Activated naive CD4-positive, alpha-beta T cell treated with anti-CD3 and anti-CD28 coated beads, Interleukin-2, amount 10 ng/mL, durations not matched to agents 7 days and 5 days (primary cell): ENCODE measurements at regions not wholly inside any gene's neighbourhood (a gene's known extent, or its start where the extent isn't known, plus 50 kb on each side); places are given as distances from the start of the nearest gene placed in this dataset.

Source experiments
- CTCF ChIA-PET: fragments of 350-600 bp; sonication (Branson Sonifier 250); formaldehyde crosslinking; loops from one replicate; lab custom pipeline; 2021; ENCODE audit warnings: antibody characterized with exemption; lab: Charles Lee
- DNase-seq: peaks from one replicate; pipeline ENCODE4 v3.0.0-alpha.2; 2020
- H3K27ac Mint-ChIP-seq: one replicate; pipeline ENCODE4 v1.8.0; 2021; ENCODE audit warnings: mild to moderate bottlenecking, moderate library complexity, mixed read lengths
- H3K27me3 Mint-ChIP-seq: one replicate; pipeline ENCODE4 v1.8.0; 2021; ENCODE audit warnings: mild to moderate bottlenecking, mixed read lengths
- H3K36me3 Mint-ChIP-seq: one replicate; pipeline ENCODE4 v1.8.0; 2021; ENCODE audit warnings: mixed read lengths
- H3K4me1 Mint-ChIP-seq: one replicate; pipeline ENCODE4 v1.8.0; 2021; ENCODE audit warnings: mixed read lengths
- H3K4me3 Mint-ChIP-seq: one replicate; pipeline ENCODE4 v1.8.0; 2021; ENCODE audit warnings: mild to moderate bottlenecking, moderate library complexity, mixed read lengths
- H3K9me3 Mint-ChIP-seq: one replicate; pipeline ENCODE4 v1.8.0; 2021; ENCODE audit warnings: mixed read lengths

DNA sequence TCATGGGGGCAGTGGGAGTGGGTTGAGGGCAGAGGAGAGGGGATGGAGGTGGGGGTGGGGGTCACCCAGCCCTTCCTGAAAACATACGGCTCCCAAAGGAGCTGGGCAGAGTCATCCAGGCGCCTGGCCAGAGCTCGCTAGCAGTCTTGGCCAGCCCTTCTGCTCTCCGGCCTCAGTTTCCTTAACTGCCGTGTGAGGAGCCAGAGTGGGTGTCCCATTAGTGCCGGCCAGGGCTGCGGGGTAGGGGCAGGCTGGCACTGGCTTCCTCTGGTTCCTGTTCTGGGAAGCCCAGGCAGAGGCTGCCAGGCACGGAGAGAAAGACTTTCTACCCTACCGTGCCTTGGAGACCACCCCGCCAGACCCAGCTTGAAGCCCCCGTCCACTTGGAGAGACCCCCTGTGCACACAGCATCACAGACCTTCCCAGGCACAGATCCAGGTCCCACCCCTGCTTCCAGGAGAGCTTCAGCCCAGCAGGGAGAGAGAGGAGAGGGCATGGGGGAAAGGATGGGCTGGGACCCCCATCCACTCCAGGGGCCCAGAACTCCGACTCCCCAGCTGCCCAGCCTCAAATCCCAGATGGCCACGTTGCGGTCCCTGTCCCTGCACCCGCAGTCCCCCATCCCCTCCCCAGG lies 93.3 kb downstream of the RFLNA start:
- Mint-ChIP-seq H3K36me3 (peaks cover 10% of the 10 kb centered on the region), H3K4me3 (no peak overlapping the region), H3K9me3 (no peaks in the 10 kb centered on the region), H3K27ac (no peak overlapping the region), H3K4me1 (peaks cover 36% of the 10 kb centered on the region), H3K27me3 (peaks cover 4% of the 10 kb centered on the region)
- no peak for DNase-seq
- CTCF ChIA-PET, result interaction anchor here (1.5 to 1.6 kb wide), 2 partner anchors 11 to 384 kb away, joined by 3 to 8 read pairs; no protein-coding TSS in a partner anchor

DNA sequence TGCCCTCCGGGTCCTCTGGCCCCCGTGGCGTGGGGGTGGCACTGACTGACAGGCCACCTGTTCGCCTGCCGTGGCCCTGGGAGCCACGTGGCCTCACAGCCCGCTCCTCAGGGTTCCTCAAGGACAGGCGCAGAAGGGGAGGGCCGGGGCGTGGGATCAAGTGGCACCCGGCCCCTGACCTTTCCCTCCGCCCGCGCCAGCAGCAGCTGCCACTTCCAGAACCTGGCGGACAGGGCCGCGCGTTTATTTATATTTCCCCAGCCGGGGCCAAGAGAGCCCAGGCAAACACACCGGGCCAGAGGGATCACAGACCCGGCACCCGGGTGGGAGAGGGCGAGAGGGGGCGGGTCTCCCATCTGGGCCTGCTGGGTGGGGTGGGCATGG lies 92.6 kb downstream of the RFLNA start:
- Mint-ChIP-seq H3K27me3 (peaks cover 4% of the 10 kb centered on the region), H3K4me3 (no peak overlapping the region), H3K27ac (no peak overlapping the region), H3K36me3 (peaks cover 10% of the 10 kb centered on the region), H3K4me1 (peaks cover 36% of the 10 kb centered on the region), H3K9me3 (no peaks in the 10 kb centered on the region)
- CTCF ChIA-PET, result interaction anchor here (1.5 kb wide), 1 partner anchor 384 kb away, joined by 3 read pairs; no protein-coding TSS in a partner anchor
- no peak for DNase-seq

DNA sequence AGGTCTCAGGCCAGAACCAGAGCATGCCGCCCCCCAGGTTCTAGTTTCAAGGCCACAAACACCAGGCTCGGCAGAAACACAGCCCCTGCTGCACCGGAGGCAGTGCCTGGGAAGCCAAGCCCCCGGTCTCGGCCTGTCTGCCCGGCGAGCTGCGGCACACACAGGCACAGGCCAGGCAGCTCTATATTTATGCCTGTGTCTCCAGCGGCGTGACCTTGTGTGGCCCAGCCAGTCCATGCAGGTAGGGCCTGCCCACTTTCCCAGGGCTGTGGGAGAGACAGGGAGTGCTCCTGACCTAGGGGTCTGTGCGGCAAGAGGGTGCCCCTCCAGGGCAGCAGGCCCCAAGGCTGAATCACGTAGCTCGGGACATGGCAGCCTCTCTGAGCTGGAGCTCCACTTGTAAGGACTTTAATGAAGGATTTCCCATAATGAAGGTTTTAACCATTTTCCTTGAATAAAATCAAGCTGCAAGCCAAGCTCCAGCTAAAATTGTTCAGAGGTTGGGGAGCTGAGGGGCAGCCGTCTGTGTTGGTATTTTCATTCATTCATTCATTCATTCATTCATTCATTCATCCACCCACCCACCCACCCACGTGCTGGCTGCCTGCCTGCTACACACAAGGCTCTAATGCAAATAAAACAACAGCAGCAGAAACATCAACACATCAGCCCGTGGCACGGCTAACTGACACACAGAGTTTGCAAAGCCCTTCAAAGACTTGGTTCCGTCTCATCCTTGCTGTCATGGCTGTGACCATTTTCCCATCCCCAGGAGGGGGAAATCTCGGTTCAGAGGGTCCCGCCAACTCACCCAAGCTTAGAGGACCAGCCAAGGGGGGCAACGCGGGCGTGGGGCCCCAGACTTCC lies 92.0 kb downstream of the RFLNA start:
- CTCF ChIA-PET, result interaction anchor here (1.5 kb wide), 1 partner anchor 385 kb away, joined by 3 read pairs; no protein-coding TSS in a partner anchor
- no peak overlapping the region for H3K27ac Mint-ChIP-seq
- peaks cover 4% of the 10 kb centered on the region for H3K27me3 Mint-ChIP-seq
- peaks cover 10% of the 10 kb centered on the region for H3K36me3 Mint-ChIP-seq
- DNase-seq, result no peak
- H3K4me3 Mint-ChIP-seq, result no peak overlapping the region
- H3K4me1 Mint-ChIP-seq, result peaks cover 30% of the 10 kb centered on the region
- H3K9me3 Mint-ChIP-seq, result no peaks in the 10 kb centered on the region

DNA sequence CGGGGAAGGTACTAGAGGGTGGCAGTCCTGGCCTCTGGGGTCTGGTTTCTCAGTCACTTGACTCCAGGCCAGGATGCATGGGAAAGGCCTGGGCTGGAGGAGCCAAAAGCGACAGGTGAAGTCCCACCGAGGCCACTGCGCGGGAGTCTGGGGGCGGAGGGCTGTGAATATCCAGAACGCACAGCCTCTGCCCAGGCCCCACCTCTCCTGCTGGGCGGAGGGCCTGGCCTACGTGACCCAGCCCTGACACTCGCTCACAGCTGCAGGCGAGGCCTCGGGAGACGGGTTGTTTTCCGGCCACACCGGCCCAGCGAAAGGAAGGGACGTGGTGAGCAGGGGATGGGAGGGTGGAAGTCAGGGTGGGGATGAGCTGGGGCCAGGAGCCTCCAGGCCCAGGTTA lies 91.2 kb downstream of the RFLNA start:
- no peak for DNase-seq
- CTCF ChIA-PET, result no interaction called here
- H3K4me3 Mint-ChIP-seq, result no peak overlapping the region
- H3K27me3 Mint-ChIP-seq, result peaks cover 4% of the 10 kb centered on the region
- H3K27ac Mint-ChIP-seq, result no peak overlapping the region
- H3K36me3 Mint-ChIP-seq, result peaks cover 3% of the 10 kb centered on the region
- no peaks in the 10 kb centered on the region for H3K9me3 Mint-ChIP-seq
- H3K4me1 Mint-ChIP-seq, result peaks cover 22% of the 10 kb centered on the region

DNA sequence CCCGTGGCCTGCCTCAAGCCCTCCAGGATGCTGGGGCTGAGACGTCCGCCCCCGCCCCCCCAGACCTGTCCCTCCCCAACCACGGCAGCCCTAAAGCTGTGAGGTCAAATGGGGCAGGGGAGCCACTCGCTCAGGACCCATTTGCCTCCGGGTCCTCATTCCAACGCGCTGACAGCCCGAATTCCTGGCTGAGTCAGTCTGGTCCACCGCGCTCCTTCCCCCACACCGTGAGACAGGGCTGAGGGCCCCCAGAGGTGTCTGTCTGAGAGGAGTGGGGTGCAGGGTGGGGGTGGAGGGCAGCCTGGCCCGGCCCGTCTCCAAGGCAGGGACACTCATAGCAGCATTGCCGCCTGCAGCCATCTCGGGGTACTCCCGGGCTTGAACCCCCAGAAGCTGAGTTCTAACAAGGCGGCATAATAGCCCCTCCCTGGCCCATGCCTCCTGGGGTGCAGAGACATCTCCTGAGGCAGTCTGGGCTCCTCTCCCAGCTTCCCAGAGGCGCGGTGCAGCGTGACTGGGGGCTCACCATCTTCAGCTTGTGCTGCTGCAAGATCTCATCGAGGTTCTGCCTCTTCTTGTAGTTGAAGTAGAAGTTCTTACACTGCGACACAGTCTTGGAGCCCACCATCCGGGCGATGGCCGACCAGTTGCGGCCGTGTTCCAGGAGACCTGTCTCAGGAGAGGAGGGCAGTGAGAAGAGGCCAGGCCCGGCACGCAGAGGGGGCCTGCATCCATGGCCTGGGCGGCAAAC lies 90.5 kb downstream of the RFLNA start:
- H3K9me3 Mint-ChIP-seq, result no peaks in the 10 kb centered on the region
- CTCF ChIA-PET, result no interaction called here
- DNase-seq, result no peak
- H3K4me3 Mint-ChIP-seq, result no peak overlapping the region
- H3K27me3 Mint-ChIP-seq, result peaks cover 4% of the 10 kb centered on the region
- peaks cover 3% of the 10 kb centered on the region for H3K36me3 Mint-ChIP-seq
- H3K4me1 Mint-ChIP-seq, result peaks cover 16% of the 10 kb centered on the region
- H3K27ac Mint-ChIP-seq, result no peak overlapping the region

DNA sequence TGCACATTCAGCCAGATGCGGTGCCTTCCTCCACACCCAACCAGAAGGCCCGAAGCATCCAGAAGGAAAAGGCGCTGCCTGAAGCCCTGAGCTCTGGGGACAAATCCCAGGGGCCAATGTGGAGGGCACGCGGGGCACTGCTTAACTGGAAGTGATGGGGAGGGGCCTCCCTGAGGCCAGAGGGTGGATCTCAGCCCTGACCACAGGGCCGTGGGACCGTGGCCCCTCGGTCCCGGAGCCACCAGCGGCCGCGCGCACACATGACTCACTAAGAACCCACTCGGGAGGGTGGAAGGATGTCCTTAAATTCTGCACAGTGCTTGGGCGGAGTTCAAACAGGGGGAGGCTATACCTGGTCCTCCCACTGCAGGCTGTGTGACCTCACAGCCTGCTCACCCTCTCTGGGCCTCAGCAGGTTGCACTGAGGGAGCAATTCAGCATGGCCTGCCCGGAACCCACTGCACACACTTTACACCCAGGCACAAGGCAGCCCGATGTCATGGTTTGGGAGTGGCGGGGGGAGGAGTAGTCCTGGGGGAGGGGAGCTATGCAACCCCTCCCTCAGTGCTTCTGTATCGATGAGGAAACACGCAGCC lies 89.5 kb downstream of the RFLNA start:
- Mint-ChIP-seq H3K27ac (no peak overlapping the region), H3K4me3 (no peak overlapping the region), H3K9me3 (no peaks in the 10 kb centered on the region), H3K4me1 (peaks cover 8% of the 10 kb centered on the region), H3K36me3 (peaks cover 5% of the 10 kb centered on the region), H3K27me3 (no peaks in the 10 kb centered on the region)
- CTCF ChIA-PET, result no interaction called here
- DNase-seq, result no peak

DNA sequence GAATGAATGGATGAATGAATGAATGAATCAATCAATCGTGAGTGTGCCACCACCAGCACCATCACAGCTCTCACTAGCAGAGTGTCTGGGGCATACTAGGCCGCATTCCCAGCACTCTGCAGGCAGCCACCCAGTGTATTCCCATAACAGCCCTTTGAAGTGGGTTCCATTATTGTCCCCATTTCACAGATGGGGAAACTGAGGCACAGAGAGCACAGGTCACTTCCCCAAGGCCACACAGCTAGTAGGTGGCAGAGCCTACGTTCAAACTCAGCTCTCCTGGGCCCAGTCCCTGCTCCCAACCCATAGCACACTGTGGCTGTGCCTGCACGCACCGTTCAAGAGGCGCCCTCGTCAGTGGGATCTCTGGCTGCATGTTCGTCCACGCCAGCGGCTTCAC lies 88.1 kb downstream of the RFLNA start:
- CTCF ChIA-PET, result no interaction called here

DNA sequence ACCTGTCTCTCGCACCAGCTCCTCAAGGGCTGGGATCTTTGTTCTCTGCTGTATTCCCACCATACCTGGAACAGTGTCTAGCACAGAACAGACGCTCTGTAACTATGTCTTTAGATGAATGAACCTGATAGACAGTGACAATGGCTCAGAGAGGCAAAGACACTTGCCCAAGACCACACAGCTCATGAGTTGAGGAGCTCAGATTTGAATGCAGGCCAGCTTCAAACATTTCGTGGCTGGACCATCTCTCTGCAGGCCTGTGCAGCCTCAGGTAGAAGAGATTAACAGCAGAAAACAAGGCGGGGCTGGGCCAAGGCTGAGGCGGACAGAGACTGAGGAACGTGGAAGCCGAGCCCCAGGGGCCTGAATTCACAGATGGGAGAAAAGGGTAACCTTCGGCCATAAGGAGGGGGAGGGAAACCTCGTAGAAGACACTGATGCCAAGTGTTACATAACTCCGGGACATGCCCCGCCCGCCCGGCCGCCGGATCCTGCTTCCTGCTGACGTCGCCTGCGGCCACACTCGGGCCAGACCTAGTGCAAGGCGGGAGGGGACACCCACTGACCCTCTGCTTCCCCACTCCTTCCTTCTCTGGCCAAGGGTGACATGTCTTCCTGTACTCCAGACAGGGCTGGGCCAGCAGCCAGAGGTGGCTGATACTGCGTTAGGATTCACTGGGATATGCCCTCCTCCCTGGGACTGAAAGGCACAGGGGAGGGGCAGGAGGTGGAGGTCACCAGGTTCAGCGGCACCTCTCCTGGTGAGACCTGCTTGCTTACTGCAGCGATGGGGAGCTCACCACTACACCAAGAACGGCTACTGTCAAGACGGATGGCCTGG lies 86.8 kb downstream of the RFLNA start:
- H3K9me3 Mint-ChIP-seq, result no peaks in the 10 kb centered on the region
- DNase-seq, result no peak
- H3K36me3 Mint-ChIP-seq, result peaks cover 9% of the 10 kb centered on the region
- no peak overlapping the region for H3K27ac Mint-ChIP-seq
- CTCF ChIA-PET, result no interaction called here
- no peaks in the 10 kb centered on the region for H3K4me1 Mint-ChIP-seq
- H3K4me3 Mint-ChIP-seq, result no peak overlapping the region
- H3K27me3 Mint-ChIP-seq, result no peaks in the 10 kb centered on the region

More for the DNA sequence above, 88.1 kb downstream of the RFLNA start:
- peaks cover 5% of the 10 kb centered on the region for H3K36me3 Mint-ChIP-seq
- H3K27ac Mint-ChIP-seq, result no peak overlapping the region
- H3K4me1 Mint-ChIP-seq, result no peaks in the 10 kb centered on the region
- H3K4me3 Mint-ChIP-seq, result no peak overlapping the region
- no peaks in the 10 kb centered on the region for H3K9me3 Mint-ChIP-seq
- DNase-seq, result no peak
- no peaks in the 10 kb centered on the region for H3K27me3 Mint-ChIP-seq

DNA sequence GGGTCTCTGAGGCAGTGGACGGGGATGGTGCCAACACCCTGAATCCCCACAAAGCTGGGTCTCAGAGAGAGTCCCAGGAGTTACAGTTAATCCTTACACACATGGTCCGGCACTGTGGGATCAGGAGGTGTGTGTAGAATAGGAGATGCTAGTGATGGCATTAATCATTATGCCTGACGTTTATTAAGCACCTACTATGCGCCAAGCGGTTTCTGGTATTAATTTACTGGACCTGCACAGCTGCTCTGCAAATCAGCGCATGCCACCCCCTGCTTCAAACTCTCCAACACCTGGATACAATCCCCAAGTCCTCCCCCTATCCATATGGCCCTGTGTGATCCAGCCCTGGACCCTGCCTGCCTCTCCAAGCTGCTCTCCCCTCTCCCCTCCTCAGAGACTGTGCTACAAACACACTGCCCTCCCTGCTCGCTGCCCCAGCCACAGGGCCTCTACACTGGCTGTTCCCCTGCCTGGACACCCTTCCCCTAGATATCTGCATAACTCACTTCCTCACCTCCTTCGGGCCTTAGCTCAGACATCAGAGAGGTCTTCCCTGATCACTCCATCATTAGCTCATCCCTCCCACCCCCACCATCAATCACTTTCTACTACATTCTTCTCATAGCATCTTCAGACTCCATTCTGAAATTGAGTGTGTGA lies 86.0 kb downstream of the RFLNA start:
- CTCF ChIA-PET, result no interaction called here
- Mint-ChIP-seq H3K9me3 (no peaks in the 10 kb centered on the region), H3K36me3 (peaks cover 9% of the 10 kb centered on the region), H3K27ac (no peak overlapping the region), H3K27me3 (no peaks in the 10 kb centered on the region), H3K4me1 (no peaks in the 10 kb centered on the region), H3K4me3 (no peak overlapping the region)
- DNase-seq, result no peak

DNA sequence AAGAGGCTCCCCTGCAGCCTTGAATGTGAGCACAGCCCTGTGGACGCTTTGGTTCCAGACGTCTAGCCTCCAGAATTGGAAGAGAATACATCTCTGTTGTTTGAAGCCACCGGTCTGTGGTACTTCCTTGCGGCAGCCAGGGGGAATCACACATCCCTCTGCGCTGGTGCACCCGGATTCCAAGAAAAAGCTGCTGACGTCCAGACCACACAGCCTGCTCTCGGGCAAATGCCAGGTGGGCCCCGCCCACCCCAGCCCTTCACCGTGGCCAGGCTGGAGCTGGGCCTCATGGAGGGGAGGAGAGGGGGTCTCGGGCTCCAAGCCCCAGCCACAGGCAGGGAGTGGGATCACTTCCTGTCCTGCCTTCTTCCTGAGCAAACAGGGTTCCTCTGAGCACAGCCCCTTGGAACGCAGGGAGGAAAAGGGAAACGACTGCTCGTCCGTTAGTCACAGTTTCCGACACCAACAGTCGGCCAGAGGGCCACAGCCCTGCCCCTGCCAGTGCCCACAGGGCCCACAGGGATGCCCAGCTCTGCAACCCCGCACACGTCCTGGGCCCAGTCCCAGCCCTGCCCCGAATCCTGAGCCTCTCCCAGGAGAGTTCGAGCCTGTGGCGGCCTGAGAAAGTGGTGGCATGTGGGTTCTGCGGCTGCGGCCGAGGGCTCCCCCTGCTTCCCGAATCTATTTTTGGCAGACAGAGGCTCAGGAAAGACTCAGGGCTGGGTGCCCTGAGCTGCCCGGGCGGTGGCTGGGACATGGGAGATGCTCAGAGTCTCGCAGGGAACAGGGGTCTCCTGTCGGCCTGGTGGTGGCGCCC lies 85.3 kb downstream of the RFLNA start:
- no peak for DNase-seq
- H3K9me3 Mint-ChIP-seq, result no peaks in the 10 kb centered on the region
- H3K36me3 Mint-ChIP-seq, result peaks cover 6% of the 10 kb centered on the region
- H3K27me3 Mint-ChIP-seq, result no peaks in the 10 kb centered on the region
- H3K27ac Mint-ChIP-seq, result no peak overlapping the region
- CTCF ChIA-PET, result no interaction called here
- H3K4me1 Mint-ChIP-seq, result no peaks in the 10 kb centered on the region
- no peak overlapping the region for H3K4me3 Mint-ChIP-seq

DNA sequence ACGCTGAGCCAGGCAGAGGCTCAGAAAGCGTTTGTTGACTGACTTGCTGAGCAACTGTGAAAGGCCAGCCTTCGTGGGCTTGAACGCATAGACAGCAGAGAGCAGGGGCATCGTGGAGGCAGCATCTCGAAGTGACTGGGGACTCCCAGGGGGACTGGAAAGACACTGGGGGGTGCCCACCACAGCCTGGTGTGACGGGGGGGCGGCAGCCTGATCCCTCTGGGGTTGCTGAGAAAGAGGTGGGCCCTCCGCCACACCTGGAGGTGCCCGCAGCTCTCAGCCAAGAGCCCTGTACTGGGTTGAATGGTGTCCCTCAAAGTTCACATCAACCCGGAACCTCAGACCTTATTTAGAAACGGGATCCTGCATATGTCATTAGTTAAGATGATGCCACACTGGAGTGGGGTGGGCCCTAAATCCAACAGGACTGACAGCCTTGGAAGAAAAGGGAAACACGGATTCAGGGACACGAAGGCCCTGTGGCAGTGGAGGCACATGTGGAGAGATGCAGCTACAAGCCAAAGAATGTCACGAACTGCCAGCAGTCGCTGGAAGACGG lies 84.6 kb downstream of the RFLNA start:
- no peaks in the 10 kb centered on the region for H3K4me1 Mint-ChIP-seq
- no peak overlapping the region for H3K4me3 Mint-ChIP-seq
- CTCF ChIA-PET, result interaction anchor here (0.6 kb wide), 1 partner anchor 17 kb away, joined by 3 read pairs; no protein-coding TSS in a partner anchor
- DNase-seq, result no peak
- no peaks in the 10 kb centered on the region for H3K27me3 Mint-ChIP-seq
- peaks cover 8% of the 10 kb centered on the region for H3K36me3 Mint-ChIP-seq
- no peaks in the 10 kb centered on the region for H3K9me3 Mint-ChIP-seq
- H3K27ac Mint-ChIP-seq, result no peak overlapping the region

DNA sequence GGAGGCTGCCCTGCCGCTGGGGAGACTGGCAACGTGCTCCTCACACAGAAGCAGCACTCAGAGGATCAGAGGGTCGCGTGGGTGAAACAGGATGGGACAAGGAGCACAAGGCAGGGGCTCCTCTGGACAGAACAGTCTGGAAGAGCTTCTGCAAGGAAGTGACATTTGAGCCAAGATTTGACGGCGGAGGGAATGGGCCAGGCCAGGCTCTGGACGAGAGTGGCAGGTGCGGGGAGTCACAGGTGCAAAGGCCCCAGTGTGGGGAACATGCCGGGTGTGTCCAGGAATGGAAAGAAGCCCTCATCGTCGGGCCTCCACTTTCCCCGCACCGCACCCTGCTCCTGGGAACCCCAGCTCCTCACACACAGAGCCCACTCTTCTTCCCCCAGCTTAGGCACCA lies 84.0 kb downstream of the RFLNA start:
- CTCF ChIA-PET, result interaction anchor here (0.6 kb wide), 1 partner anchor 17 kb away, joined by 3 read pairs; no protein-coding TSS in a partner anchor
- Mint-ChIP-seq H3K27ac (no peak overlapping the region), H3K9me3 (no peaks in the 10 kb centered on the region), H3K27me3 (no peaks in the 10 kb centered on the region), H3K36me3 (peaks cover 8% of the 10 kb centered on the region), H3K4me1 (no peaks in the 10 kb centered on the region), H3K4me3 (no peak overlapping the region)
- DNase-seq, result no peak
